Breast epithelium (tissue), 3 donors: ENCODE measurements at regions not wholly inside any gene's neighbourhood (a gene's known extent, or its start where the extent isn't known, plus 50 kb on each side); places are given as distances from the start of the nearest gene placed in this dataset.

Experiments used
- POLR2A ChIP-seq: fragments of 450-650 bp; IDR thresholded peaks from one replicate; pipeline ENCODE4 v1.6.1; 2016; ENCODE audit warnings: antibody characterized with exemption, mild to moderate bottlenecking, moderate library complexity
- POLR2AphosphoS5 ChIP-seq, 3 donors: sonication (generic); formaldehyde crosslinking; IDR thresholded peaks; one replicate each; pipeline ENCODE4 v1.6.1; 2017; ENCODE audit warnings: antibody characterized with exemption in 3 of 3
- TF ChIP-seq, protein P1 (sequence below), 3 donors: fragments of 450-650 bp; IDR thresholded peaks; one replicate each; pipeline ENCODE4 v1.5.1; 2016 to 2017; ENCODE audit warnings: antibody characterized with exemption in 3 of 3, mild to moderate bottlenecking in 3 of 3, moderate library complexity in 3 of 3

DNA sequence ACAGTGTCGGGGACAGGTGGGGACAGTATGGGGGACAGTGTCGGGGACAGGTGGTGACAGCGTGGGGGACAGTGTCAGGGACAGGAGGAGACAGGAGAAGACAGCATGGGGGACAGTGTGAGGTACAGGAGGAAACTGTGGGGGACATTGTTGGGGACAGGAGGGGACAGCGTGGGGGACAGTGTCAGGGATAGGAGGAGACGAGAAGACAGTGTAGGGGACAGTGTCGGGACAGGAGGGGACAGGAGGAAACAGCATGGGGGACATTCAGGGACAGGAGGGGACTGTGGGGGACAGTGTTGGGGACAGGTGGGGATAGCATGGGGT, 139.5 kb downstream of the TMEM121 start:
- TF ChIP-seq, protein P1, sequence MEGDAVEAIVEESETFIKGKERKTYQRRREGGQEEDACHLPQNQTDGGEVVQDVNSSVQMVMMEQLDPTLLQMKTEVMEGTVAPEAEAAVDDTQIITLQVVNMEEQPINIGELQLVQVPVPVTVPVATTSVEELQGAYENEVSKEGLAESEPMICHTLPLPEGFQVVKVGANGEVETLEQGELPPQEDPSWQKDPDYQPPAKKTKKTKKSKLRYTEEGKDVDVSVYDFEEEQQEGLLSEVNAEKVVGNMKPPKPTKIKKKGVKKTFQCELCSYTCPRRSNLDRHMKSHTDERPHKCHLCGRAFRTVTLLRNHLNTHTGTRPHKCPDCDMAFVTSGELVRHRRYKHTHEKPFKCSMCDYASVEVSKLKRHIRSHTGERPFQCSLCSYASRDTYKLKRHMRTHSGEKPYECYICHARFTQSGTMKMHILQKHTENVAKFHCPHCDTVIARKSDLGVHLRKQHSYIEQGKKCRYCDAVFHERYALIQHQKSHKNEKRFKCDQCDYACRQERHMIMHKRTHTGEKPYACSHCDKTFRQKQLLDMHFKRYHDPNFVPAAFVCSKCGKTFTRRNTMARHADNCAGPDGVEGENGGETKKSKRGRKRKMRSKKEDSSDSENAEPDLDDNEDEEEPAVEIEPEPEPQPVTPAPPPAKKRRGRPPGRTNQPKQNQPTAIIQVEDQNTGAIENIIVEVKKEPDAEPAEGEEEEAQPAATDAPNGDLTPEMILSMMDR (IDR thresholded peaks at IDR 0.05) = no peak
- TF ChIP-seq POLR2A (no peak), POLR2AphosphoS5 (IDR thresholded peaks at IDR 0.05) (no peak)
